Astrocyte (in vitro differentiated cells and primary cell): ENCODE measurements at regions not wholly inside any gene's neighbourhood (a gene's known extent, or its start where the extent isn't known, plus 50 kb on each side); places are given as distances from the start of the nearest gene placed in this dataset.

Experiments used
- CTCF ChIP-seq: IDR thresholded peaks from 2 replicates; pipeline ENCODE4 v1.5.1; 2011; ENCODE audit warnings: low read depth, mild to moderate bottlenecking, inconsistent platforms, low read length, moderate library complexity; ENCODE audit not compliant: insufficient read depth
- EZH2 ChIP-seq: IDR thresholded peaks from 2 replicates; pipeline ENCODE4 v1.6.1; 2012; ENCODE audit warnings: mild to moderate bottlenecking, low read length, inconsistent platforms; ENCODE audit not compliant: insufficient read depth

DNA sequence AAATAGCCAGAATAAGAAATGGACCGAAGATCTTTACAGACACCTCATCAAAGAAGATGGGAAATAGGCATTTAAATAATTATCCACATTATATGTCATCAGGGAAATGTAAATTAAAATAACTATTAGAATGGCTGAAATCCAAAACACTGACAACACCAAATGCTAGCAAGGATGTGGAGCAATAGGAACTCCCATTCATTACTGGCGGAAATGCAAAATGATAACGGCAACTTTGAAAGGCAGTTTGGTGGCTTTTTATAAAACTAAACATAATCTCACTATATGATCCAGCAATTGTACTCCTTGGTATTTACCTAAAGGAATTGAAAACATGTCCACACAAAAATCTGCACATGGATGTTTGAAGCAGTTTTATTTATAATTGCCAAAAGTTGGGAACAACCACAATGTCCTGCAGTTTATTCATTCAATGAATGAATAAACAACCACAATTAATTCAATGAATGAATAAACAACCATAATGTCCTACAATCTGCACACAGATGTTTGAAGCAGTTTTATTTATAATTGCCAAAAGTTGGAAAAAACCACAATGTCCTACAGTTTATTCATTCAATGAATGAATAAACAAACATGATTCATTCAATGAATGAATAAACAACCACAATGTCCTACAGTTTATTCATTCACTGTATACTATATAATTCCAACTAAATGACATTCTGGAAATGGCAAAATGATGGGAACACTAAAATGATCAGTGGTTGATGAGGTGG is 117.6 kb upstream of the PCDH18 start:
- TF ChIP-seq CTCF: no peak
- no peak for TF ChIP-seq EZH2
